DOHH2 (cell line): ENCODE measurements at regions not wholly inside any gene's neighbourhood (a gene's known extent, or its start where the extent isn't known, plus 50 kb on each side); places are given as distances from the start of the nearest gene placed in this dataset.

Experiments used
- H3F3A ChIP-seq: fragments of 200-600 bp; sonication (generic), shearing (Covaris generic); 2 replicates; pipeline ENCODE4 v1.6.0; 2016; ENCODE audit warnings: antibody characterized with exemption, mild to moderate bottlenecking; ENCODE audit not compliant: control insufficient read depth, insufficient read depth
- H3K27ac ChIP-seq: fragments of 200-600 bp; sonication (generic); 2 replicates; pipeline ENCODE4 v1.5.1; 2014; ENCODE audit warnings: low read depth, mild to moderate bottlenecking, low read length, moderate library complexity
- H3K27me3 ChIP-seq: fragments of 200-600 bp; sonication (generic); 2 replicates; pipeline ENCODE4 v1.6.1; 2014; ENCODE audit warnings: mild to moderate bottlenecking, low read length, mixed read lengths; ENCODE audit not compliant: control insufficient read depth
- H3K36me3 ChIP-seq: fragments of 200-600 bp; sonication (generic); 2 replicates; pipeline ENCODE4 v1.6.1; 2014; ENCODE audit warnings: mild to moderate bottlenecking, low read length, moderate library complexity, mixed read lengths; ENCODE audit not compliant: control insufficient read depth
- H3K4me1 ChIP-seq: fragments of 200-600 bp; sonication (generic); 2 replicates; pipeline ENCODE4 v1.6.1; 2014; ENCODE audit warnings: mild to moderate bottlenecking, low read length, mixed read lengths; ENCODE audit not compliant: control insufficient read depth
- H3K4me2 ChIP-seq: fragments of 200-600 bp; sonication (generic); 2 replicates; pipeline ENCODE4 v1.6.0; 2014; ENCODE audit warnings: mild to moderate bottlenecking, low read length, moderate library complexity
- H3K4me3 ChIP-seq: fragments of 200-600 bp; sonication (generic); 2 replicates; pipeline ENCODE4 v1.5.1; 2014; ENCODE audit warnings: mild to moderate bottlenecking, low read length, mixed read lengths
- H3K79me2 ChIP-seq: fragments of 200-600 bp; sonication (generic); 2 replicates; pipeline ENCODE4 v1.6.1; 2014; ENCODE audit warnings: mild to moderate bottlenecking, low read length, mixed read lengths; ENCODE audit not compliant: control insufficient read depth
- H3K9me2 ChIP-seq: fragments of 200-600 bp; sonication (generic); replicated peaks from 2 replicates; pipeline ENCODE4 v1.6.1; 2014; ENCODE audit warnings: mild to moderate bottlenecking, low read length, mixed read lengths; ENCODE audit not compliant: control insufficient read depth
- H3K9me3 ChIP-seq: fragments of 200-600 bp; sonication (generic); 2 replicates; pipeline ENCODE4 v1.6.1; 2014; ENCODE audit warnings: antibody characterized with exemption, low read length, mixed read lengths; ENCODE audit not compliant: control insufficient read depth, insufficient read depth
- H4K20me1 ChIP-seq: fragments of 200-600 bp; sonication (generic); 2 replicates; pipeline ENCODE4 v1.6.0; 2014; ENCODE audit warnings: low read depth, mild to moderate bottlenecking, antibody characterized with exemption, low read length, moderate library complexity; ENCODE audit not compliant: control insufficient read depth, insufficient read depth
- EZH2phosphoT487 ChIP-seq: fragments of 200-600 bp; sonication (generic); IDR thresholded peaks from 2 replicates; pipeline ENCODE4 v1.6.1; 2017; ENCODE audit warnings: borderline replicate concordance, mild to moderate bottlenecking, antibody characterized with exemption, low read length, moderate library complexity, mixed read lengths
- TF ChIP-seq, protein P1 (sequence below): fragments of 200-600 bp; sonication (generic); IDR thresholded peaks from one replicate; pipeline ENCODE4 v1.5.1; 2014; ENCODE audit warnings: antibody characterized with exemption, mild to moderate bottlenecking, low read depth, low read length; ENCODE audit not compliant: poor library complexity, severe bottlenecking

DNA sequence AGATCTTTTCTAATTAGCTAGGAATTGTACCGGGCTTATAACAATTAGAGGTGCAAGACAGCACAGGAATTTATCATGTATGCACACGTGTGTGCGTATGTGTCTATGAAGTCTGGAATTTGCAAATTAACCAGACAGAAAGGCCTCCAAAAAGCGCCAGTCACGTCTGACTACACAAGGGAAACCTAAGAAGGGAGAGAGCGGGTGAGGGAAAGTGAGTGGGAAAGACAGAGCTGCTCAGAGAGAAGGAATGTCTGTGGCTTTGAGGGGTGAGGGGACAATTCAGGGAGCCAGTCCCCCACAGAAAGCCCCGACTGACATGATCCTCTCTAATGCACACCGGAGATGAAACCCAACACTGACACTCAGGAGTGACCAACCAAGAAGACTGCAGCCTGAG is 197.7 kb upstream of the SH3BP4 start:
- Histone ChIP-seq H3K9me3 (no peaks in the 10 kb centered on the region), H3K4me2 (no peak overlapping the region), H3F3A (no peaks in the 10 kb centered on the region), H3K27me3 (no peaks in the 10 kb centered on the region), H3K79me2 (no peaks in the 10 kb centered on the region), H3K4me3 (no peak overlapping the region), H3K9me2 (no peaks in the 10 kb centered on the region), H4K20me1 (no peaks in the 10 kb centered on the region), H3K27ac (no peak overlapping the region), H3K4me1 (no peaks in the 10 kb centered on the region), H3K36me3 (no peaks in the 10 kb centered on the region)
- TF ChIP-seq, protein P1, sequence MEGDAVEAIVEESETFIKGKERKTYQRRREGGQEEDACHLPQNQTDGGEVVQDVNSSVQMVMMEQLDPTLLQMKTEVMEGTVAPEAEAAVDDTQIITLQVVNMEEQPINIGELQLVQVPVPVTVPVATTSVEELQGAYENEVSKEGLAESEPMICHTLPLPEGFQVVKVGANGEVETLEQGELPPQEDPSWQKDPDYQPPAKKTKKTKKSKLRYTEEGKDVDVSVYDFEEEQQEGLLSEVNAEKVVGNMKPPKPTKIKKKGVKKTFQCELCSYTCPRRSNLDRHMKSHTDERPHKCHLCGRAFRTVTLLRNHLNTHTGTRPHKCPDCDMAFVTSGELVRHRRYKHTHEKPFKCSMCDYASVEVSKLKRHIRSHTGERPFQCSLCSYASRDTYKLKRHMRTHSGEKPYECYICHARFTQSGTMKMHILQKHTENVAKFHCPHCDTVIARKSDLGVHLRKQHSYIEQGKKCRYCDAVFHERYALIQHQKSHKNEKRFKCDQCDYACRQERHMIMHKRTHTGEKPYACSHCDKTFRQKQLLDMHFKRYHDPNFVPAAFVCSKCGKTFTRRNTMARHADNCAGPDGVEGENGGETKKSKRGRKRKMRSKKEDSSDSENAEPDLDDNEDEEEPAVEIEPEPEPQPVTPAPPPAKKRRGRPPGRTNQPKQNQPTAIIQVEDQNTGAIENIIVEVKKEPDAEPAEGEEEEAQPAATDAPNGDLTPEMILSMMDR: no peak
- no peak for TF ChIP-seq EZH2phosphoT487

DNA sequence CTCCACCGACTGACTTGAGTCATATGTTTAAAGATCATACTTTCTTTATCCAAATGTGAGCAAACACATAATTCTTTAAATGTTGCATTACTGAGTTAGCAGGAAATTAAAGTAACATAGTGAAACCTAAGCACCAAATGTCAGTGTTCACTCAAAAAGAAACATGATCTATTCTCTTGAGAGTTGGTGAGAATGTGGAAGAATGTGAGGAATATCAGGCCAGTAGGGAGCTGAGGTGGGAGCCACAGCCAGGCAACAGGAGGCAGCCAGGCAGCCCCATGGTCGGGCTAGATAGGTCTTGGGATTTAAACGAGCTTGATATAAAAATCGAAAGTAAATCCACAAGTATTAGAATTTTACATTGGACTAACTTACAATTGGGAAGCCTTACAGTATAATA is 198.1 kb upstream of the SH3BP4 start:
- no peak overlapping the region for H3K4me2 ChIP-seq
- H3F3A ChIP-seq: no peaks in the 10 kb centered on the region
- no peaks in the 10 kb centered on the region for H3K9me2 ChIP-seq
- H3K36me3 ChIP-seq: no peaks in the 10 kb centered on the region
- H3K27ac ChIP-seq: no peak overlapping the region
- no peak overlapping the region for H3K4me3 ChIP-seq
- no peaks in the 10 kb centered on the region for H3K27me3 ChIP-seq
- TF ChIP-seq, protein P1: no peak
- no peak for TF ChIP-seq EZH2phosphoT487
- H4K20me1 ChIP-seq: no peaks in the 10 kb centered on the region
- H3K9me3 ChIP-seq: no peaks in the 10 kb centered on the region
- H3K79me2 ChIP-seq: no peaks in the 10 kb centered on the region
- no peaks in the 10 kb centered on the region for H3K4me1 ChIP-seq

DNA sequence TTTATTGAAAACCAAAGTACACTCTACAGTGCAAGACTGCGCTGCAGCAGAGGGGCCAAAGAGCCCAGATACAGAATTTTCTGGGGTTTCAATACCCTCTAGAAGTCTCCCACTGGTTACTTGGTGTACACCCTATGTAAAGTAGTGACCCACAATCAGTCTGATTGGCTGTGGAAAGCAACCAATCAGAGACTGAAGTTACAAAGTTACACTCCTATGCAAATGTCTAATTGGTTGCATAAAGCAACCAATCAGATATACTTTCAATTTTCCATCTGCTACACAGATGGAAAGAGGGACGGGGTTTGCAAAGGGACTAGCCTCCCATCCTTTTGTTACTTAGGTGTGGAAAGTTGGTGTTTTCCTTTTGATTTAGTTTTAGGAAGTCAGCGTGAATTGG is 198.9 kb upstream of the SH3BP4 start:
- Histone ChIP-seq H3K27ac (no peak overlapping the region), H3K27me3 (no peaks in the 10 kb centered on the region), H4K20me1 (no peaks in the 10 kb centered on the region), H3K4me1 (no peaks in the 10 kb centered on the region), H3F3A (no peaks in the 10 kb centered on the region), H3K9me3 (no peaks in the 10 kb centered on the region), H3K4me3 (no peak overlapping the region), H3K36me3 (no peaks in the 10 kb centered on the region), H3K4me2 (no peak overlapping the region), H3K79me2 (no peaks in the 10 kb centered on the region), H3K9me2 (no peaks in the 10 kb centered on the region)
- no peak for TF ChIP-seq EZH2phosphoT487
- TF ChIP-seq, protein P1: no peak
